Neutrophil (primary cell): ENCODE measurements at regions not wholly inside any gene's neighbourhood (a gene's known extent, or its start where the extent isn't known, plus 50 kb on each side); places are given as distances from the start of the nearest gene placed in this dataset.

Source experiments
- H3K27ac ChIP-seq: fragments of 200-600 bp; sonication (generic); 2 replicates; pipeline ENCODE4 v1.5.1; 2016; ENCODE audit warnings: mild to moderate bottlenecking, moderate library complexity
- H3K27me3 ChIP-seq: fragments of 200-600 bp; sonication (generic); 2 replicates; pipeline ENCODE4 v1.6.0; 2016; ENCODE audit warnings: mild to moderate bottlenecking
- H3K36me3 ChIP-seq: fragments of 200-600 bp; sonication (generic); 2 replicates; pipeline ENCODE4 v1.5.1; 2017
- H3K4me1 ChIP-seq, 2 experiments: fragments of 200-600 bp in 1 of 2; sonication (generic) in 1 of 2; 1 replicate in 1 of 2; 2 replicates in 1 of 2; pipeline versions ENCODE4 v1.5.1 to v1.6.1; 2013 to 2016; ENCODE audit warnings: low read depth in 1 of 2, low read length in 1 of 2, mild to moderate bottlenecking in 1 of 2, moderate library complexity in 1 of 2; ENCODE audit not compliant: control insufficient read depth in 1 of 2, insufficient read depth in 1 of 2
- H3K4me3 ChIP-seq, 2 experiments: fragments of 200-600 bp in 1 of 2; sonication (generic) in 1 of 2; 1 replicate in 1 of 2; 2 replicates in 1 of 2; pipeline ENCODE4 v1.5.1; 2013 to 2016; ENCODE audit warnings: low read depth in 1 of 2, low read length in 1 of 2, mild to moderate bottlenecking in 1 of 2, moderate library complexity in 1 of 2
- H3K9me3 ChIP-seq: fragments of 200-600 bp; sonication (generic); 2 replicates; pipeline ENCODE4 v1.5.1; 2016
- CTCF ChIP-seq: fragments of 200-600 bp; sonication (generic); IDR thresholded peaks from 2 replicates; pipeline ENCODE4 v1.5.1; 2016; ENCODE audit warnings: antibody characterized with exemption

DNA sequence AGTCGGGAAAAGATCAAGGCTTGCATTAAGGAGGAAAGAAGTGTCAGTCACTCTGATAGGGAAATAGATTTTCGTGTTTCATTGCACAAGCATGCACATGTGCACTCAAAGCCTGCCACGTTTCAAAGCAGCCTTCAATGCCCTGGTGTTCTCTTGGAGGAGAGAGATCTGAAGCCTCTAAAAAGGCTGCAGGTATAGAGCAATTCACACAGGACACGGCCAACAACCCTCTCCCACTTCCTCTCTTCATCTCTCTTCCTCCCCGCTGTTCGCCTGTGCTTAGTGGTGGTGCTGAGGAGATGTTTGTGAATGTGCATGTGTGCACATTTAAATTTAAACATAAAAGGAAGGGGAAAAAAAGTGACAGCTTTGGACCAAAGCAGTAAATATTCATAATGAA, 117.7 kb downstream of the NUF2 start:
- no peaks in the 10 kb centered on the region for H3K4me1 ChIP-seq
- no peaks in the 10 kb centered on the region for H3K27me3 ChIP-seq
- no peak for TF ChIP-seq CTCF
- no peak overlapping the region for H3K27ac ChIP-seq
- H3K9me3 ChIP-seq: no peaks in the 10 kb centered on the region
- no peaks in the 10 kb centered on the region for H3K36me3 ChIP-seq
- no peak overlapping the region for H3K4me3 ChIP-seq

DNA sequence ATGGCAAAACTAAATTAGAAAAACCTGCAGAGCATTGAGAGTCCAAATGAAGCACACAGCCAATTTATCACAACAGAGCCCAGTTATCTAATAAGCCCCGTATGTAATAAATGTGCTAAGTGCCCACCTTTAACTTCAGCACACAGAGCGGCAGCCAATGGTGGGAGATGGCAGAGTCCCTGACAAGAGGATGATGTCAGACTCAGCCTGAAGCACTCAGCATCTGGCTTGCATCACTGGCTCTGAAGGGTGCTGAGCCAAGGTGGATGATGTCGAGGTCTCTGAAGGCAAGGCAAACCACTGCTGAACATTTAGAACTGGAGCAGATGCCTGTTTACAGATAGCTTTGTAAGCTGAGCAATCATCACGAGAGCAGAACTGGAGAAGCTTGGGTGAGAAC, 118.3 kb downstream of the NUF2 start:
- no peaks in the 10 kb centered on the region for H3K36me3 ChIP-seq
- TF ChIP-seq CTCF: no peak
- no peaks in the 10 kb centered on the region for H3K4me1 ChIP-seq
- no peak overlapping the region for H3K27ac ChIP-seq
- H3K27me3 ChIP-seq: no peaks in the 10 kb centered on the region
- H3K4me3 ChIP-seq: no peak overlapping the region
- H3K9me3 ChIP-seq: no peaks in the 10 kb centered on the region

DNA sequence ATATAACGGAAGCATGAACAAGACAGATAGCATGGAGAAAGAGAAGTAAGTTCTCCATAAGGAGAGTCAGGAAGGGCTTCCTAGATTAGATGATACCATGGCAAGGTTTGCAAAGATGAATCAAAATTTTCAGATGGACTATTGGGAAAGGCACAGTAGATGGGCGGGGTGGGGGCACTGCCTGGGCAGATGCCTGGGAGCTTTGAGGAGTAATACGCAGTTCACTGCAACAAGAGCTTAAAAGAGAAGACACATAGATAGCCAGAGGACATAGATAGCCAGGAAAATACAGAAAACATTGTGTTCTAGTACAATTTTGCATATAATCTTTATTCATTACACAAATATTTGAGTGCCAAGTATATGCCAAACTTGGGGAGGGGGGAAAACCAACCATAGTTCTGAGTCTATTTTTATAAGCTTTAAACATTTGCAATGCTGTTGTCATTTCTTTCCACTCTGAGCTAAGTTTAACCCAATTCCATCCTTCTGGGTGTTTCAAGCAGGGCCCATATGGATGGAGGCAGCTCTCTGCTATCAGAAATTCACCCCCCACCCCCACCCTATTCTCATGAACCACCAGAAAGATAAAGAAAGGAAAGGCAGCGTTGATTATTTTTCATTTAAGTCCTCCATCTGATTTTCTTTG, 120.6 kb downstream of the NUF2 start:
- Histone ChIP-seq H3K27ac (no peak overlapping the region), H3K4me3 (no peak overlapping the region), H3K9me3 (no peaks in the 10 kb centered on the region), H3K27me3 (no peaks in the 10 kb centered on the region), H3K36me3 (no peaks in the 10 kb centered on the region), H3K4me1 (no peaks in the 10 kb centered on the region)
- TF ChIP-seq CTCF: no peak

- no peak for TF ChIP-seq CTCF
- Histone ChIP-seq H3K27me3 (no peaks in the 10 kb centered on the region), H3K4me1 (no peaks in the 10 kb centered on the region), H3K9me3 (no peaks in the 10 kb centered on the region), H3K4me3 (no peak overlapping the region), H3K27ac (no peak overlapping the region), H3K36me3 (no peaks in the 10 kb centered on the region)
These were observed 121.1 kb downstream of the NUF2 start for GRCh38 chr1:163442895-163443294.

GRCh38 chr1:163443863-163444262, 122.1 kb downstream of the NUF2 start:
- no peaks in the 10 kb centered on the region for H3K4me1 ChIP-seq
- no peak for TF ChIP-seq CTCF
- no peak overlapping the region for H3K4me3 ChIP-seq
- no peaks in the 10 kb centered on the region for H3K27me3 ChIP-seq
- H3K27ac ChIP-seq: no peak overlapping the region
- no peaks in the 10 kb centered on the region for H3K36me3 ChIP-seq
- H3K9me3 ChIP-seq: no peaks in the 10 kb centered on the region

GRCh38 chr1:163444665-163445064, 122.9 kb downstream of the NUF2 start:
- Histone ChIP-seq H3K9me3 (no peaks in the 10 kb centered on the region), H3K36me3 (no peaks in the 10 kb centered on the region), H3K4me1 (no peaks in the 10 kb centered on the region), H3K27ac (no peak overlapping the region), H3K27me3 (no peaks in the 10 kb centered on the region), H3K4me3 (no peak overlapping the region)
- no peak for TF ChIP-seq CTCF
